GM06990 (cell line): ENCODE measurements at regions not wholly inside any gene's neighbourhood (a gene's known extent, or its start where the extent isn't known, plus 50 kb on each side); places are given as distances from the start of the nearest gene placed in this dataset.

ENCODE experiments used
- DNase-seq: peaks from one replicate; pipeline ENCODE4 v3.0.0-alpha.2; 2011; ENCODE audit not compliant: insufficient read length; ENCODE audit errors: extremely low read depth
- H3K27me3 ChIP-seq: replicated peaks from 2 replicates; pipeline ENCODE4 v1.6.0; 2011; ENCODE audit warnings: low read length; ENCODE audit not compliant: control insufficient read depth, insufficient read depth
- H3K36me3 ChIP-seq: 2 replicates; pipeline ENCODE4 v1.5.1; 2011; ENCODE audit warnings: low read length; ENCODE audit not compliant: control insufficient read depth, insufficient read depth
- H3K4me3 ChIP-seq: replicated peaks from 2 replicates; pipeline ENCODE4 v1.5.1; 2011; ENCODE audit warnings: low read depth, mild to moderate bottlenecking, control low read depth, low read length
- TF ChIP-seq, protein P1 (sequence below): IDR thresholded peaks from 2 replicates; pipeline ENCODE4 v1.5.1; 2011; ENCODE audit warnings: low read length, control low read depth, mild to moderate bottlenecking, inconsistent platforms; ENCODE audit not compliant: insufficient read depth, poor library complexity, severe bottlenecking

DNA sequence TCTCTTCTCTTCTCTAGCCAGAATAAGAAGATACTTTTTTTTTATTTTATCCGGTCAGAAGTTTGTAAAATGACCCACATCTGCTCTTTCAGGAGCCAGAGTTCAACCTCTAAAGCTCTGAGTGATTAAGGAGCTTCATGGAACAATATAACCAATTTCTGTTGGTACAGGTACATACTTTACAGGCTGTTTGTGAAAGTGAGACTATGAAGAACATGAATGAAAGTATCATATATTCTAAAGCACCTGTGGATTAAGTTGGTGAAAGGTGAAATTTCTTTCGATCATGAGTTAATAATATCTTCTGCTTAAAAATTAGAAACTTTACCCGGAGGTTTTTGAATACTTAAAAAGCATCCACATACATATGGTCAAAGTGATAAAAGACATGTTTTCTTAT, 65.2 kb downstream of the DMRT2 start:
- Histone ChIP-seq H3K36me3 (no peaks in the 10 kb centered on the region), H3K27me3 (no peaks in the 10 kb centered on the region; the same call in 1 of the 2 replicates), H3K4me3 (no peak overlapping the region)
- TF ChIP-seq, protein P1, sequence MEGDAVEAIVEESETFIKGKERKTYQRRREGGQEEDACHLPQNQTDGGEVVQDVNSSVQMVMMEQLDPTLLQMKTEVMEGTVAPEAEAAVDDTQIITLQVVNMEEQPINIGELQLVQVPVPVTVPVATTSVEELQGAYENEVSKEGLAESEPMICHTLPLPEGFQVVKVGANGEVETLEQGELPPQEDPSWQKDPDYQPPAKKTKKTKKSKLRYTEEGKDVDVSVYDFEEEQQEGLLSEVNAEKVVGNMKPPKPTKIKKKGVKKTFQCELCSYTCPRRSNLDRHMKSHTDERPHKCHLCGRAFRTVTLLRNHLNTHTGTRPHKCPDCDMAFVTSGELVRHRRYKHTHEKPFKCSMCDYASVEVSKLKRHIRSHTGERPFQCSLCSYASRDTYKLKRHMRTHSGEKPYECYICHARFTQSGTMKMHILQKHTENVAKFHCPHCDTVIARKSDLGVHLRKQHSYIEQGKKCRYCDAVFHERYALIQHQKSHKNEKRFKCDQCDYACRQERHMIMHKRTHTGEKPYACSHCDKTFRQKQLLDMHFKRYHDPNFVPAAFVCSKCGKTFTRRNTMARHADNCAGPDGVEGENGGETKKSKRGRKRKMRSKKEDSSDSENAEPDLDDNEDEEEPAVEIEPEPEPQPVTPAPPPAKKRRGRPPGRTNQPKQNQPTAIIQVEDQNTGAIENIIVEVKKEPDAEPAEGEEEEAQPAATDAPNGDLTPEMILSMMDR, result no peak
- DNase-seq, result no peak

DNA sequence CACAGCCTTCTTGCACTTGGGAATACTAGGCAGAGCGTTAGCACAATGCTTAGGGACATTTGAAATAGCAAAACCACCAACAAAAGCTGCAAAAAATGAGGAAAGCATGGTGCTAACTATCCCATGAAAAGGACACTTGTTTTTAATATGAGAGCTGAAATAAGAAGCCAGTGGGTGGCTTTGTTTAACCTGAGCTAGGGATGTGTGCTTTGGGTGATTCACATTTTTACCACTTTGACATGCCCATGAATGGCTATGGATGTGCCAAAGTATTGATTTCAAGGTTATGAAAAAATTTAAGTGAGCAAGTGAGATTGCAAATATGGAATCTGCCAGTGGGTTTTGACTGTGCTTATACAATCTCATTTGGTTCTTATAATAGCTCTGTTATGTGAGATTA, 67.3 kb downstream of the DMRT2 start:
- no peak for DNase-seq
- Histone ChIP-seq H3K27me3 (no peaks in the 10 kb centered on the region; the same call in 1 of the 2 replicates), H3K4me3 (no peak overlapping the region), H3K36me3 (no peaks in the 10 kb centered on the region)
- TF ChIP-seq, protein P1, result no peak

DNA sequence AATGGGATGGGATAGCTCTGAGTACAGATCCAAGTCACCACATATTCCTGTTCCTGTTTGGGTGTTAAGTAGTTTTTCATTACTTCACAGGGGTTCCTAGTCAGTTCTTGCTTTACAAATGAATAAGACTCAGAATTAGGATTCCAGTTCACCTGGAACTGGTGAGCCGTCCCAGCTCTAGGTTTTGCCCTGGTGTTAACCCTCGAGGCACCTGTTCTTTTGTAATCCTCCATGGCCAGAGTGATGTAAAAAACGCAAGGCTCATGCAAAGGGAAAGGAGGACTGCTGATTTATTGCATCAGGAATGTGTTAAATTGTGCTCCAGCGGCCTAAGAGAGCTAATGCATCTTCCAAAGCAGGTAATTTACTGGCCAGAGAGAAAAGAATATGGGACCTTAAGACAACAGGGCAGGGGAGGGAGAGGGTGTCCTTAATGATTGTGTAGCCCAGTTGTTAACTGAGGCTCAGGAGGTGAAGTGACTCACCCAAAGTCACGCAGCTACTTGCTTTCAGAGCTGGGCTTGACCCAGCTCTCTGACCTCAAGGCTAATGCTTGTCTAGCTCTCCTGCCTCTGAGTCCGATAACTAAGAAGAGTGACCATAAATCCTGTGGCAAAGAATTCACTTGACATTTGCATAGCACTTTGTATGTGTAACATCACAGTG, 70.5 kb downstream of the DMRT2 start:
- Histone ChIP-seq H3K4me3 (no peak overlapping the region), H3K36me3 (no peaks in the 10 kb centered on the region), H3K27me3 (no peaks in the 10 kb centered on the region; the same call in 1 of the 2 replicates)
- TF ChIP-seq, protein P1, result no peak
- no peak for DNase-seq

DNA sequence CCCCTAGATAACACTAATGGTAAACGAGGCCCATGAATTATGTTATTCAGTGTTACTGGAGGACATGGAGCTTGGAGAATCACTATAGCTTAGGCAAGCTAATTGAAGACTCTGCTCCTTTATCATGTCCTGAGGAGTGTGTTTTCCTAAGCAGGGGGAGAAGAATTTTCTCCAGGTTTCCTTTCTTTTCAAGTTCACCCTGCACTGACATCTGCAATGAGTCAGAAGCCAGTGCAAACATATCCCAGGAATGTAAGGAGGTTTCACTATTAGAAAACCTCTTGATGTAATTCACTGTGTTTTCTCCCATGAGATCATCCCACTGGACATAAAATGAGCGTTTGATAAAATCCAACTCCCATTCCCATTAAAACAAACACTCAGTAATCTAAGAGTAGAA, 75.6 kb downstream of the DMRT2 start:
- TF ChIP-seq, protein P1, result no peak
- DNase-seq, result no peak
- Histone ChIP-seq H3K4me3 (no peak overlapping the region), H3K27me3 (no peaks in the 10 kb centered on the region), H3K36me3 (no peaks in the 10 kb centered on the region)

DNA sequence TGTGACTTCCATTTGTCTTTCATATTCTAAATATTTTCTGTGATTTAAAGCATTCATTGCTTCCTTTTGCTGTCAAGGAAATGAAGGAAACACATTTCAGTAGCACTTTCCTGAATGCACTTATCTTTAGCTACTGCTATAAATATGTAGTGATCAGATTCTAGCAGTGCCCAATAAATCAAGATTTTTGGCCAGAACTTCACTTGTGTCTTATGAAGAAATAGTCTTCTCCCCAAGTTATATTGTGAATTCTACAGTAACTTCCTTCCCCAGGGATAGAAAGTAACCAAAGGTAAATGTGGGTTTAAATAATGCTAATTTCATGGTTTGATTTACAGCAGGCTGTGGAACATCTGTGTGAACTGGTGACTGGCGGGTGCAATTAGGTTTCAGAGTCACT, 77.9 kb downstream of the DMRT2 start:
- TF ChIP-seq, protein P1, result no peak
- Histone ChIP-seq H3K4me3 (no peak overlapping the region), H3K36me3 (no peaks in the 10 kb centered on the region), H3K27me3 (no peaks in the 10 kb centered on the region)
- no peak for DNase-seq

DNA sequence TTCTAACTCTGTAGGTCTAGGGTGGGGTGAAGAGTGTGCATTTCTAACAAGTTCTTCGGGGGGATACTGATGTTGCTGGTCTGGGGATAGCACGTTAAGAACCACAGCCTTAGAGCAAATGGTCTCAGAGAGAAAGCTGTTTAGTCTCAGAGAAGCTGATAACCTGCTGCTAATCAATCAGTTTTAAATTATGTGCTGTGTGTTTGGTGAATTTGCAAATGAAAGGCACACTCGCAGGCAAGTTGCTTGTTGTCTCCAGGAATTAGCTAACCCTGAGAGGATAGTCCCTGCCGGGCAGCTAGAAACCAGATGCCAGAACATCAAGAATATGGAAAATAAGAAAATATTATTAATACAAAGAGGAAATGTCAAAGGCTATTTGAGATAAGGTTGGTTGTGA, 79.2 kb downstream of the DMRT2 start:
- no peaks in the 10 kb centered on the region for H3K36me3 ChIP-seq
- no peaks in the 10 kb centered on the region for H3K27me3 ChIP-seq
- TF ChIP-seq, protein P1, result no peak
- DNase-seq, result no peak
- no peak overlapping the region for H3K4me3 ChIP-seq
